ENCODE measurements at regions not wholly inside any gene's neighbourhood (a gene's known extent, or its start where the extent isn't known, plus 50 kb on each side); places are given as distances from the start of the nearest gene placed in this dataset.

DNA sequence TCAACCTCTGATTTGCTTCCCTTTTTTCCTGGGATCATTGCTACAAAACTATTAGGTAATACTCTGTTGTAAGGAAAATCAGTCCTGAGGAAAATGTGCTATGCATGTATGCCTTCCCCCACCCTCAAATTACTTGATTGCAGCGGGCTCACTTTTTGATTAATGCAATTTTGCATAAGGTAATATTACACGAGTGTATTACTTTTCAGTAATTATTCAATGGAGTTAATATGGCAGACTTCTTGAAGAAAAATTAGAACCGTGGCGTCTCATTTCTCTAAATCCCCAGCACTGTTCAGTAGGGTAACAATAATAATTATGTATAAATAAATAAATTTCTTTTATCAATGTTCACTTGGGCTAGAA is 527.6 kb upstream of the FANCL start:
- Histone ChIP-seq H3K36me3 (ENCODE audit: insufficient read depth, low read length) (no peaks in the 10 kb centered on the region), H3K9ac (ENCODE audit: low read length) (no peak overlapping the region), H3K79me2 (replicated peaks; ENCODE audit: insufficient read depth, low read length) (no peaks in the 10 kb centered on the region), H3K4me2 (ENCODE audit: low read length) (no peak overlapping the region), H4K20me1 (ENCODE audit: insufficient read depth) (no peaks in the 10 kb centered on the region), H3K4me3 (ENCODE audit: low read length) (no peak overlapping the region), H3K9me3 (ENCODE audit: low read length) (no peaks in the 10 kb centered on the region), H2AFZ (ENCODE audit: low read depth, low read length) (no peak overlapping the region), H3K9me2 (ENCODE audit: insufficient read depth, low read length) (no peaks in the 10 kb centered on the region), H3F3A (ENCODE audit: insufficient read depth, low read length, poor library complexity, severe bottlenecking) (no peaks in the 10 kb centered on the region), H3K27ac (ENCODE audit: low read length) (no peak overlapping the region), H3K27me3 (ENCODE audit: insufficient read depth, low read depth, low read length) (no peaks in the 10 kb centered on the region)
- TF ChIP-seq SMC3 (conservative IDR thresholded peaks at IDR 0.05; ENCODE audit: poor library complexity) (no peak), MXI1 (conservative IDR thresholded peaks at IDR 0.05; ENCODE audit: poor library complexity, severe bottlenecking) (no peak), RAD21 (conservative IDR thresholded peaks at IDR 0.05) (no peak), EP300 (conservative IDR thresholded peaks at IDR 0.05; ENCODE audit: poor library complexity, severe bottlenecking) (no peak), POLR2AphosphoS5 (IDR thresholded peaks at IDR 0.05) (no peak), TAF1 (IDR thresholded peaks at IDR 0.05; ENCODE audit: low read depth) (no peak), EZH2 (IDR thresholded peaks at IDR 0.05; ENCODE audit: borderline replicate concordance, insufficient read depth, low read length, poor library complexity, severe bottlenecking) (no peak)
- TF ChIP-seq, protein P1, sequence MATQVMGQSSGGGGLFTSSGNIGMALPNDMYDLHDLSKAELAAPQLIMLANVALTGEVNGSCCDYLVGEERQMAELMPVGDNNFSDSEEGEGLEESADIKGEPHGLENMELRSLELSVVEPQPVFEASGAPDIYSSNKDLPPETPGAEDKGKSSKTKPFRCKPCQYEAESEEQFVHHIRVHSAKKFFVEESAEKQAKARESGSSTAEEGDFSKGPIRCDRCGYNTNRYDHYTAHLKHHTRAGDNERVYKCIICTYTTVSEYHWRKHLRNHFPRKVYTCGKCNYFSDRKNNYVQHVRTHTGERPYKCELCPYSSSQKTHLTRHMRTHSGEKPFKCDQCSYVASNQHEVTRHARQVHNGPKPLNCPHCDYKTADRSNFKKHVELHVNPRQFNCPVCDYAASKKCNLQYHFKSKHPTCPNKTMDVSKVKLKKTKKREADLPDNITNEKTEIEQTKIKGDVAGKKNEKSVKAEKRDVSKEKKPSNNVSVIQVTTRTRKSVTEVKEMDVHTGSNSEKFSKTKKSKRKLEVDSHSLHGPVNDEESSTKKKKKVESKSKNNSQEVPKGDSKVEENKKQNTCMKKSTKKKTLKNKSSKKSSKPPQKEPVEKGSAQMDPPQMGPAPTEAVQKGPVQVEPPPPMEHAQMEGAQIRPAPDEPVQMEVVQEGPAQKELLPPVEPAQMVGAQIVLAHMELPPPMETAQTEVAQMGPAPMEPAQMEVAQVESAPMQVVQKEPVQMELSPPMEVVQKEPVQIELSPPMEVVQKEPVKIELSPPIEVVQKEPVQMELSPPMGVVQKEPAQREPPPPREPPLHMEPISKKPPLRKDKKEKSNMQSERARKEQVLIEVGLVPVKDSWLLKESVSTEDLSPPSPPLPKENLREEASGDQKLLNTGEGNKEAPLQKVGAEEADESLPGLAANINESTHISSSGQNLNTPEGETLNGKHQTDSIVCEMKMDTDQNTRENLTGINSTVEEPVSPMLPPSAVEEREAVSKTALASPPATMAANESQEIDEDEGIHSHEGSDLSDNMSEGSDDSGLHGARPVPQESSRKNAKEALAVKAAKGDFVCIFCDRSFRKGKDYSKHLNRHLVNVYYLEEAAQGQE (IDR thresholded peaks at IDR 0.05; ENCODE audit: borderline replicate concordance), result no peak
- TF ChIP-seq, protein P2, sequence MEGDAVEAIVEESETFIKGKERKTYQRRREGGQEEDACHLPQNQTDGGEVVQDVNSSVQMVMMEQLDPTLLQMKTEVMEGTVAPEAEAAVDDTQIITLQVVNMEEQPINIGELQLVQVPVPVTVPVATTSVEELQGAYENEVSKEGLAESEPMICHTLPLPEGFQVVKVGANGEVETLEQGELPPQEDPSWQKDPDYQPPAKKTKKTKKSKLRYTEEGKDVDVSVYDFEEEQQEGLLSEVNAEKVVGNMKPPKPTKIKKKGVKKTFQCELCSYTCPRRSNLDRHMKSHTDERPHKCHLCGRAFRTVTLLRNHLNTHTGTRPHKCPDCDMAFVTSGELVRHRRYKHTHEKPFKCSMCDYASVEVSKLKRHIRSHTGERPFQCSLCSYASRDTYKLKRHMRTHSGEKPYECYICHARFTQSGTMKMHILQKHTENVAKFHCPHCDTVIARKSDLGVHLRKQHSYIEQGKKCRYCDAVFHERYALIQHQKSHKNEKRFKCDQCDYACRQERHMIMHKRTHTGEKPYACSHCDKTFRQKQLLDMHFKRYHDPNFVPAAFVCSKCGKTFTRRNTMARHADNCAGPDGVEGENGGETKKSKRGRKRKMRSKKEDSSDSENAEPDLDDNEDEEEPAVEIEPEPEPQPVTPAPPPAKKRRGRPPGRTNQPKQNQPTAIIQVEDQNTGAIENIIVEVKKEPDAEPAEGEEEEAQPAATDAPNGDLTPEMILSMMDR (IDR thresholded peaks at IDR 0.05; ENCODE audit: poor library complexity, severe bottlenecking), result no peak

DNA sequence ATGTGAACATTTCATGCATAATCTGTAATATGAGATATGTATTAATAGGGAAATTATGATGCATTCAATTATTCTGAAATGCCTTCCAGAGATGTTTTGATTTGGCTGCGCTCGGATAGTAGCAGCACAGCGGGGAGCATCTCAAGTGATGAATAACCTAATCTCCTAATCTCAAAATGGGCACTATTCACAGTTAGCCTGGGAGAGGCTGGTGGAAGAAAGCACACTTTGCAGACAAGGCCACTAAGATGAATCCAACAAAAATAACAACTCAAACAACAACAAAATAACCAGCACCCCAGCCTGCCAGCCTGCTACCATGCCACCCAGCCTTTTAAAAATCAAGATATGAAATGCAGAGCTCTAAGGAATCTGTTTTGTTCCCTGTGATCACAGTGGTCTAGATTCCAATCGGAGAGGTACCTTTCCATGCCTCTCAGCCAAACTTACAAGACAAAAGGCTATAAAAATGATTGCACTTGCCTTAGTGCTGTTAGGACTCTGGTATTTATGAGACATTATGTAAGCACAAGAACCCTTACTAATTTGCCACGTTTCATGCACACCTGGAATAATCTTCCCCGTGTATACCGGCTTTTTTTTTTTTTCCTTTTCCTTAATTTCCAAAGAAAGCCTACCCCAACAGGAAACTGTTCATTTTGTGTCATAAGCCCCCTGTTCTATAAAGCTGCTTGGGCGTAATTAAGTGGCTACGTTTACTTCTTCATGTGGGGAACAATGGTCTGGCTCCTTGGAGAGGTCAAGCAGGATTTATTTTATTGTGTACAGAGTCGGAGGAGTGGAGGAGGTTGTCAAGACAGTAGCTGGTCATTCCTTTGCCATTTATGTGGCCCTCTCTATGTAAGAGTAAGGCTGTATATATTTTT is 526.9 kb upstream of the FANCL start:
- H3K9me3 ChIP-seq (ENCODE audit: low read length), result no peaks in the 10 kb centered on the region

More for the DNA sequence above, 526.9 kb upstream of the FANCL start:
- Histone ChIP-seq H3K9ac (ENCODE audit: low read length) (no peak overlapping the region), H3K36me3 (ENCODE audit: insufficient read depth, low read length) (no peaks in the 10 kb centered on the region), H2AFZ (ENCODE audit: low read depth, low read length) (no peak overlapping the region), H3K9me2 (ENCODE audit: insufficient read depth, low read length) (no peaks in the 10 kb centered on the region), H3F3A (ENCODE audit: insufficient read depth, low read length, poor library complexity, severe bottlenecking) (no peaks in the 10 kb centered on the region), H3K4me3 (ENCODE audit: low read length) (no peak overlapping the region), H4K20me1 (ENCODE audit: insufficient read depth) (no peaks in the 10 kb centered on the region), H3K4me2 (ENCODE audit: low read length) (no peak overlapping the region), H3K79me2 (replicated peaks; ENCODE audit: insufficient read depth, low read length) (no peaks in the 10 kb centered on the region), H3K27ac (ENCODE audit: low read length) (peak overlapping the region; percentile 46), H3K27me3 (ENCODE audit: insufficient read depth, low read depth, low read length) (no peaks in the 10 kb centered on the region)
- TF ChIP-seq RAD21 (conservative IDR thresholded peaks at IDR 0.05) (no peak), POLR2AphosphoS5 (IDR thresholded peaks at IDR 0.05) (no peak), MXI1 (conservative IDR thresholded peaks at IDR 0.05; ENCODE audit: poor library complexity, severe bottlenecking) (no peak), SMC3 (conservative IDR thresholded peaks at IDR 0.05; ENCODE audit: poor library complexity) (no peak), TAF1 (IDR thresholded peaks at IDR 0.05; ENCODE audit: low read depth) (no peak), EP300 (conservative IDR thresholded peaks at IDR 0.05; ENCODE audit: poor library complexity, severe bottlenecking) (no peak), EZH2 (IDR thresholded peaks at IDR 0.05; ENCODE audit: borderline replicate concordance, insufficient read depth, low read length, poor library complexity, severe bottlenecking) (no peak)
- TF ChIP-seq, protein P2 (IDR thresholded peaks at IDR 0.05; ENCODE audit: poor library complexity, severe bottlenecking), result no peak
- TF ChIP-seq, protein P1 (IDR thresholded peaks at IDR 0.05; ENCODE audit: borderline replicate concordance), result no peak
